Naive thymus-derived CD8-positive, alpha-beta T cell (primary cell): ENCODE measurements at regions not wholly inside any gene's neighbourhood (a gene's known extent, or its start where the extent isn't known, plus 50 kb on each side); places are given as distances from the start of the nearest gene placed in this dataset.

Source experiments
- ATAC-seq, 2 donors: fragments of 150-1000 bp; cut with Tn5 transposase in 1 of 2; sonication (Bioruptor Pico), chemical (Tn5 transposase) in 1 of 2; 1 replicate in 1 of 2; 2 replicates in 1 of 2; pipeline ENCODE4 v1.10.0; 2021; ENCODE audit warnings: mild to moderate bottlenecking in 2 of 2, moderate library complexity in 2 of 2
- POLR2A ChIA-PET: fragments of 350-600 bp; sonication (Branson Sonifier 250); formaldehyde crosslinking; loops from one replicate; lab custom pipeline; 2021; ENCODE audit warnings: antibody characterized with exemption; lab: Charles Lee
- DNase-seq, 10 donors: peaks; one replicate each; pipeline versions ENCODE4 v3.0.0 to v3.0.0-alpha.2; 2020 to 2022
- H3K27ac Mint-ChIP-seq, 10 donors: one replicate each; pipeline ENCODE4 v1.8.0; 2020 to 2022; ENCODE audit warnings: mild to moderate bottlenecking in 10 of 10, mixed read lengths in 10 of 10, moderate library complexity in 4 of 10, inconsistent platforms in 1 of 10
- H3K27me3 Mint-ChIP-seq, 5 donors: one replicate each; pipeline ENCODE4 v1.8.0; 2021 to 2022; ENCODE audit warnings: mixed read lengths in 5 of 5
- H3K36me3 Mint-ChIP-seq, 3 donors: one replicate each; pipeline ENCODE4 v1.8.0; 2020 to 2022; ENCODE audit warnings: mixed read lengths in 3 of 3, mild to moderate bottlenecking in 2 of 3, inconsistent platforms in 1 of 3
- H3K4me1 Mint-ChIP-seq, 4 donors: one replicate each; pipeline ENCODE4 v1.8.0; 2021 to 2022; ENCODE audit warnings: mixed read lengths in 4 of 4
- H3K4me3 Mint-ChIP-seq, 10 donors: one replicate each; pipeline ENCODE4 v1.8.0; 2020 to 2022; ENCODE audit warnings: mild to moderate bottlenecking in 10 of 10, mixed read lengths in 10 of 10, moderate library complexity in 6 of 10, inconsistent platforms in 1 of 10
- H3K9me3 Mint-ChIP-seq, 9 donors: one replicate each; pipeline ENCODE4 v1.8.0; 2020 to 2022; ENCODE audit warnings: mixed read lengths in 9 of 9, mild to moderate bottlenecking in 3 of 9, inconsistent platforms in 1 of 9, moderate library complexity in 1 of 9

GRCh38 chr9:20030221-20030620 is 241.4 kb upstream of the SLC24A2 start:
- POLR2A ChIA-PET: no interaction called here
- H3K36me3 Mint-ChIP-seq: no peaks in the 10 kb centered on the region
- peaks cover 0 to 6% (median 1%) of the 10 kb centered on the region in 4 donors for H3K4me1 Mint-ChIP-seq
- ATAC-seq: no peak
- no peak overlapping the region for H3K4me3 Mint-ChIP-seq
- H3K9me3 Mint-ChIP-seq: no peaks in the 10 kb centered on the region
- H3K27me3 Mint-ChIP-seq: no peaks in the 10 kb centered on the region
- no peak for DNase-seq
- H3K27ac Mint-ChIP-seq: no peak overlapping the region

GRCh38 chr9:20028849-20029231 is 240.0 kb upstream of the SLC24A2 start:
- POLR2A ChIA-PET: no interaction called here
- Mint-ChIP-seq H3K4me1 (peaks cover 0 to 6% (median 1%) of the 10 kb centered on the region in 4 donors), H3K27me3 (no peaks in the 10 kb centered on the region), H3K36me3 (no peaks in the 10 kb centered on the region), H3K9me3 (no peaks in the 10 kb centered on the region), H3K4me3 (no peak overlapping the region), H3K27ac (no peak overlapping the region)
- DNase-seq (no peak), ATAC-seq (no peak)

- no peak overlapping the region for H3K4me3 Mint-ChIP-seq
- ATAC-seq (no peak), DNase-seq (no peak)
- no peaks in the 10 kb centered on the region for H3K36me3 Mint-ChIP-seq
- peaks cover 0 to 6% (median 1%) of the 10 kb centered on the region in 4 donors for H3K4me1 Mint-ChIP-seq
- POLR2A ChIA-PET: no interaction called here
- H3K27me3 Mint-ChIP-seq: no peaks in the 10 kb centered on the region
- no peak overlapping the region for H3K27ac Mint-ChIP-seq
- no peaks in the 10 kb centered on the region for H3K9me3 Mint-ChIP-seq
Measured at GRCh38 chr9:20028192-20028848, 239.5 kb upstream of the SLC24A2 start.

GRCh38 chr9:20023961-20024571 is 235.2 kb upstream of the SLC24A2 start:
- no peaks in the 10 kb centered on the region for H3K36me3 Mint-ChIP-seq
- POLR2A ChIA-PET: no interaction called here
- H3K9me3 Mint-ChIP-seq: peaks cover 0 to 5% (median 0%) of the 10 kb centered on the region in 9 donors
- H3K27me3 Mint-ChIP-seq: no peaks in the 10 kb centered on the region
- no peak overlapping the region for H3K27ac Mint-ChIP-seq
- no peaks in the 10 kb centered on the region for H3K4me1 Mint-ChIP-seq
- H3K4me3 Mint-ChIP-seq: no peak overlapping the region
- DNase-seq (no peak), ATAC-seq (no peak)

GRCh38 chr9:20023210-20023905 is 234.5 kb upstream of the SLC24A2 start:
- H3K4me3 Mint-ChIP-seq: no peak overlapping the region
- ATAC-seq (no peak), DNase-seq (no peak)
- POLR2A ChIA-PET: no interaction called here
- H3K9me3 Mint-ChIP-seq: peaks cover 0 to 5% (median 0%) of the 10 kb centered on the region in 9 donors
- H3K27me3 Mint-ChIP-seq: no peaks in the 10 kb centered on the region
- H3K36me3 Mint-ChIP-seq: no peaks in the 10 kb centered on the region
- no peak overlapping the region for H3K27ac Mint-ChIP-seq
- no peaks in the 10 kb centered on the region for H3K4me1 Mint-ChIP-seq

GRCh38 chr9:20022410-20022809 is 233.6 kb upstream of the SLC24A2 start:
- H3K9me3 Mint-ChIP-seq: peaks cover 0 to 6% (median 0%) of the 10 kb centered on the region in 9 donors
- H3K36me3 Mint-ChIP-seq: no peaks in the 10 kb centered on the region
- DNase-seq (no peak), ATAC-seq (no peak)
- peaks cover 0 to under 1% (median 0%) of the 10 kb centered on the region in 4 donors for H3K4me1 Mint-ChIP-seq
- no peak overlapping the region for H3K27ac Mint-ChIP-seq
- POLR2A ChIA-PET: no interaction called here
- H3K27me3 Mint-ChIP-seq: no peaks in the 10 kb centered on the region
- no peak overlapping the region for H3K4me3 Mint-ChIP-seq

GRCh38 chr9:20016611-20017010 is 227.8 kb upstream of the SLC24A2 start:
- Mint-ChIP-seq H3K27me3 (no peaks in the 10 kb centered on the region), H3K4me1 (peaks cover 12 to 26% (median 20%) of the 10 kb centered on the region in 4 donors), H3K27ac (peak overlapping the region in 1 of 10 donors; percentile 61), H3K4me3 (peak overlapping the region in 2 of 10 donors; percentile 29 to 37), H3K9me3 (peaks cover 0 to 17% (median 8%) of the 10 kb centered on the region in 9 donors), H3K36me3 (peaks cover 0 to 7% (median 4%) of the 10 kb centered on the region in 3 donors)
- no peak for ATAC-seq
- no peak for DNase-seq
- POLR2A ChIA-PET: no interaction called here

GRCh38 chr9:20015427-20015931 is 226.6 kb upstream of the SLC24A2 start:
- Mint-ChIP-seq H3K36me3 (peaks cover 0 to 10% (median 9%) of the 10 kb centered on the region in 3 donors), H3K27ac (peak overlapping the region; percentile 49 to 91 (median 82)), H3K9me3 (peaks cover 4 to 25% (median 10%) of the 10 kb centered on the region in 9 donors), H3K4me3 (peak overlapping the region in 6 of 10 donors; percentile 24 to 74 (median 47)), H3K4me1 (peaks cover 12 to 26% (median 20%) of the 10 kb centered on the region in 4 donors), H3K27me3 (no peaks in the 10 kb centered on the region)
- peak in 2 of 10 donors; percentile 7 to 33 for DNase-seq
- peak; percentile 60 to 74 for ATAC-seq
- POLR2A ChIA-PET: no interaction called here

GRCh38 chr9:20014168-20014567 is 225.3 kb upstream of the SLC24A2 start:
- POLR2A ChIA-PET: no interaction called here
- Mint-ChIP-seq H3K4me1 (peaks cover 12 to 26% (median 20%) of the 10 kb centered on the region in 4 donors), H3K9me3 (peaks cover 4 to 25% (median 12%) of the 10 kb centered on the region in 9 donors), H3K4me3 (no peak overlapping the region), H3K27ac (peak overlapping the region in 2 of 10 donors; percentile 35 to 63), H3K36me3 (peaks cover 0 to 10% (median 9%) of the 10 kb centered on the region in 3 donors), H3K27me3 (no peaks in the 10 kb centered on the region)
- DNase-seq: no peak
- ATAC-seq: no peak

- no peak overlapping the region for H3K4me3 Mint-ChIP-seq
- H3K4me1 Mint-ChIP-seq: peaks cover 12 to 26% (median 19%) of the 10 kb centered on the region in 4 donors
- H3K27me3 Mint-ChIP-seq: no peaks in the 10 kb centered on the region
- peaks cover 0 to 10% (median 9%) of the 10 kb centered on the region in 3 donors for H3K36me3 Mint-ChIP-seq
- ATAC-seq (no peak), DNase-seq (no peak)
- peaks cover 4 to 25% (median 12%) of the 10 kb centered on the region in 9 donors for H3K9me3 Mint-ChIP-seq
- peak overlapping the region in 2 of 10 donors; percentile 26 to 46 for H3K27ac Mint-ChIP-seq
- POLR2A ChIA-PET: no interaction called here
Measured at GRCh38 chr9:20012232-20012631, 223.4 kb upstream of the SLC24A2 start.

- ATAC-seq (no peak), DNase-seq (no peak)
- no peak overlapping the region for H3K27ac Mint-ChIP-seq
- H3K4me1 Mint-ChIP-seq: peaks cover 2 to 7% (median 3%) of the 10 kb centered on the region in 4 donors
- H3K36me3 Mint-ChIP-seq: peaks cover 0 to 6% (median 5%) of the 10 kb centered on the region in 3 donors
- peaks cover 0 to 17% (median 9%) of the 10 kb centered on the region in 9 donors for H3K9me3 Mint-ChIP-seq
- POLR2A ChIA-PET: no interaction called here
- H3K4me3 Mint-ChIP-seq: no peak overlapping the region
- H3K27me3 Mint-ChIP-seq: no peaks in the 10 kb centered on the region
Measured at GRCh38 chr9:20009606-20010005, 220.8 kb upstream of the SLC24A2 start.

GRCh38 chr9:20002011-20002410 is 213.2 kb upstream of the SLC24A2 start:
- ATAC-seq (no peak), DNase-seq (no peak)
- Mint-ChIP-seq H3K27ac (no peak overlapping the region), H3K36me3 (peaks cover 0 to 1% (median 0%) of the 10 kb centered on the region in 3 donors), H3K27me3 (no peaks in the 10 kb centered on the region), H3K4me1 (peaks cover 7 to 25% (median 19%) of the 10 kb centered on the region in 4 donors), H3K9me3 (peaks cover 0 to 4% (median under 1%) of the 10 kb centered on the region in 9 donors), H3K4me3 (no peak overlapping the region)
- POLR2A ChIA-PET: no interaction called here
